A673 (cell line): ENCODE measurements at regions not wholly inside any gene's neighbourhood (a gene's known extent, or its start where the extent isn't known, plus 50 kb on each side); places are given as distances from the start of the nearest gene placed in this dataset.

ENCODE experiments used
- CTCF ChIP-seq: fragments of 300-800, 200-600 bp; sonication (generic); conservative IDR thresholded peaks from 2 replicates; pipeline ENCODE4 v1.5.1; 2017; ENCODE audit warnings: low read depth, mild to moderate bottlenecking, antibody characterized with exemption, low read length, moderate library complexity, mixed read lengths
- EZH2 ChIP-seq: fragments of 200-600 bp; sonication (generic); IDR thresholded peaks from 2 replicates; pipeline ENCODE4 v1.6.1; 2017; ENCODE audit warnings: borderline replicate concordance, low read depth, mild to moderate bottlenecking, mixed read lengths, antibody characterized with exemption, low read length; ENCODE audit not compliant: poor library complexity, severe bottlenecking

GRCh38 chr15:94098921-94099573, 132.3 kb upstream of the MCTP2 start:
- TF ChIP-seq CTCF = no peak
- no peak for TF ChIP-seq EZH2
